ENCODE measurements at regions not wholly inside any gene's neighbourhood (a gene's known extent, or its start where the extent isn't known, plus 50 kb on each side); places are given as distances from the start of the nearest gene placed in this dataset.

GRCh38 chr12:124459852-124460645 lies 107.4 kb downstream of the NCOR2 start:
- Histone ChIP-seq H3K4me3 (no peak overlapping the region), H3K27ac (no peak overlapping the region)
- TF ChIP-seq CTCF (IDR thresholded peaks at IDR 0.05) = no peak
- DNase-seq (ENCODE audit: low spot score) = no peak

GRCh38 chr12:124458992-124459851 lies 108.2 kb downstream of the NCOR2 start:
- no peak for DNase-seq (ENCODE audit: low spot score)
- TF ChIP-seq CTCF (IDR thresholded peaks at IDR 0.05) = no peak
- Histone ChIP-seq H3K4me3 (no peak overlapping the region), H3K27ac (peak overlapping the region; percentile 82 to 95)

- Histone ChIP-seq H3K27ac (peak overlapping the region; percentile 82 to 95), H3K4me3 (peak overlapping the region; percentile 67)
- no peak for DNase-seq (ENCODE audit: low spot score)
- no peak for TF ChIP-seq CTCF (IDR thresholded peaks at IDR 0.05)
Measured at GRCh38 chr12:124458220-124458991, 109.0 kb downstream of the NCOR2 start.

- H3K27ac ChIP-seq = peak overlapping the region; percentile 82 to 95
- peak; percentile 92 for DNase-seq (ENCODE audit: low spot score)
- no peak for TF ChIP-seq CTCF (IDR thresholded peaks at IDR 0.05)
- peak overlapping the region; percentile 67 for H3K4me3 ChIP-seq
Measured at GRCh38 chr12:124457287-124458219, 109.9 kb downstream of the NCOR2 start.

GRCh38 chr12:124456652-124457152 lies 110.7 kb downstream of the NCOR2 start:
- no peak for TF ChIP-seq CTCF (IDR thresholded peaks at IDR 0.05)
- Histone ChIP-seq H3K27ac (peak overlapping the region; percentile 82 to 95), H3K4me3 (peak overlapping the region; percentile 67)
- no peak for DNase-seq (ENCODE audit: low spot score)

Measured in coronary artery (tissue), 2 donors.